H1 (cell line): ENCODE measurements at regions not wholly inside any gene's neighbourhood (a gene's known extent, or its start where the extent isn't known, plus 50 kb on each side); places are given as distances from the start of the nearest gene placed in this dataset.

Source experiments
- CTCF ChIA-PET: fragments of 300-600 bp; sonication (Branson Sonifier 250); formaldehyde crosslinking; loops from one replicate; lab custom pipeline; 2021; ENCODE audit not compliant: partially characterized antibody; lab: Charles Lee
- POLR2A ChIA-PET: fragments of 300-600 bp; sonication (Branson Sonifier 250); formaldehyde crosslinking; loops from one replicate; lab custom pipeline; 2021; ENCODE audit warnings: inconsistent platforms; ENCODE audit not compliant: partially characterized antibody; lab: Charles Lee
- DNase-seq, 2 experiments: peaks; one replicate each; pipeline versions ENCODE4 v3.0.0 to v3.0.0-alpha.2; 2010 to 2022; ENCODE audit warnings: low spot score in 2 of 2, low read depth in 1 of 2, mixed read lengths in 1 of 2
- FAIRE-seq: peaks from 2 replicates; lab custom pipeline; 2011; peaks lifted over from hg19 to GRCh38; lab: Jason Lieb, UNC
- H2AFZ ChIP-seq: 2 replicates; pipeline ENCODE4 v1.8.1; 2012; ENCODE audit warnings: low read length, inconsistent platforms
- H2AK5ac ChIP-seq: 2 replicates; pipeline ENCODE4 v1.6.1; 2013; ENCODE audit warnings: low read depth, low read length
- H2BK120ac ChIP-seq: replicated peaks from 2 replicates; pipeline ENCODE3; 2013; ENCODE audit warnings: low read depth, low read length, inconsistent platforms
- H2BK12ac ChIP-seq: 2 replicates; pipeline ENCODE4 v1.6.1; 2013; ENCODE audit warnings: low read depth, low read length
- H2BK15ac ChIP-seq: 2 replicates; pipeline ENCODE4 v1.6.1; 2013; ENCODE audit warnings: low read length
- H2BK20ac ChIP-seq: 2 replicates; pipeline ENCODE4 v1.6.1; 2013; ENCODE audit warnings: low read length
- H2BK5ac ChIP-seq: 2 replicates; pipeline ENCODE4 v1.6.1; 2013; ENCODE audit warnings: low read depth, low read length
- H3K14ac ChIP-seq: 2 replicates; pipeline ENCODE4 v1.6.1; 2013; ENCODE audit warnings: inconsistent platforms; ENCODE audit not compliant: insufficient read length
- H3K18ac ChIP-seq: 2 replicates; pipeline ENCODE4 v1.6.1; 2013; ENCODE audit warnings: low read length; ENCODE audit errors: extremely low read depth
- H3K23ac ChIP-seq: 2 replicates; pipeline ENCODE4 v1.6.1; 2013; ENCODE audit warnings: inconsistent platforms; ENCODE audit not compliant: insufficient read length
- H3K23me2 ChIP-seq: 2 replicates; pipeline ENCODE4 v1.6.1; 2013; ENCODE audit warnings: low read depth, low read length
- H3K27ac ChIP-seq: 2 replicates; pipeline ENCODE4 v1.6.1; 2011; ENCODE audit warnings: low read depth, low read length, inconsistent platforms
- H3K27me3 ChIP-seq, 4 experiments: replicated peaks in 1 of 4; 1 replicate in 1 of 4; 2 replicates in 3 of 4; pipeline versions ENCODE4 v1.6.1 to v1.8.1; 2011 to 2013; ENCODE audit warnings: low read length in 3 of 4, mild to moderate bottlenecking in 3 of 4, inconsistent platforms in 2 of 4, mixed read lengths in 2 of 4, moderate library complexity in 1 of 4; ENCODE audit not compliant: control insufficient read depth in 3 of 4, insufficient read depth in 3 of 4; ENCODE audit errors: extremely low read depth in 1 of 4
- H3K36me3 ChIP-seq, 4 experiments: 2 replicates each; pipeline versions ENCODE4 v1.6.1 to v1.8.1; 2011 to 2013; ENCODE audit warnings: mild to moderate bottlenecking in 4 of 4, low read length in 3 of 4, moderate library complexity in 2 of 4, control low read depth in 1 of 4, inconsistent platforms in 1 of 4; ENCODE audit not compliant: insufficient read depth in 4 of 4, control insufficient read depth in 2 of 4
- H3K4ac ChIP-seq: replicated peaks from 2 replicates; pipeline ENCODE3; 2013; ENCODE audit warnings: low read length, low read depth, mixed read lengths, inconsistent platforms; ENCODE audit not compliant: insufficient read length
- H3K4me1 ChIP-seq, 4 experiments: replicated peaks in 1 of 4; 1 replicate in 1 of 4; 2 replicates in 3 of 4; pipeline versions ENCODE4 v1.6.1 to v1.8.1; 2011 to 2013; ENCODE audit warnings: low read length in 3 of 4, inconsistent platforms in 2 of 4, mixed read lengths in 1 of 4; ENCODE audit not compliant: insufficient read depth in 4 of 4, control insufficient read depth in 3 of 4
- H3K4me2 ChIP-seq, 2 experiments: 2 replicates each; pipeline versions ENCODE4 v1.6.1 to v1.8.1; 2011 to 2013; ENCODE audit warnings: low read depth in 2 of 2, low read length in 2 of 2, control low read depth in 1 of 2, inconsistent platforms in 1 of 2, mild to moderate bottlenecking in 1 of 2; ENCODE audit not compliant: insufficient read depth in 1 of 2
- H3K4me3 ChIP-seq, 4 experiments: fragments of 200-600, 300-600 bp in 1 of 4; sonication (generic), shearing (Covaris generic), sonication (Bioruptor Twin) in 1 of 4; 2 replicates each; pipeline versions ENCODE4 v1.5.1 to v1.8.1; 2011 to 2016; ENCODE audit warnings: low read length in 4 of 4, low read depth in 3 of 4, control low read depth in 2 of 4, inconsistent platforms in 2 of 4, mild to moderate bottlenecking in 2 of 4, mixed read lengths in 1 of 4, moderate library complexity in 1 of 4; ENCODE audit not compliant: insufficient read depth in 2 of 4; ENCODE audit errors: extremely low read depth in 1 of 4
- H3K56ac ChIP-seq: replicated peaks from 2 replicates; pipeline ENCODE3; 2013; ENCODE audit warnings: low read depth, mild to moderate bottlenecking, mixed read lengths, low read length, inconsistent platforms; ENCODE audit not compliant: insufficient read length
- H3K79me1 ChIP-seq: 2 replicates; pipeline ENCODE4 v1.6.1; 2013; ENCODE audit warnings: low read depth, low read length, control low read depth
- H3K79me2 ChIP-seq, 2 experiments: 2 replicates each; pipeline versions ENCODE4 v1.6.1 to v1.8.1; 2012 to 2013; ENCODE audit warnings: low read length in 2 of 2, mild to moderate bottlenecking in 2 of 2, inconsistent platforms in 1 of 2; ENCODE audit not compliant: insufficient read depth in 2 of 2, control insufficient read depth in 1 of 2
- H3K9ac ChIP-seq, 4 experiments: replicated peaks in 1 of 4; 1 replicate in 1 of 4; 2 replicates in 3 of 4; pipeline versions ENCODE4 v1.6.1 to v1.8.1; 2011 to 2013; ENCODE audit warnings: low read depth in 3 of 4, low read length in 3 of 4, control low read depth in 2 of 4, mild to moderate bottlenecking in 2 of 4, moderate library complexity in 2 of 4, inconsistent platforms in 1 of 4; ENCODE audit errors: extremely low read depth in 1 of 4
- H3K9me3 ChIP-seq, 2 experiments: 2 replicates each; pipeline versions ENCODE4 v1.6.1 to v1.8.1; 2012 to 2013; ENCODE audit warnings: mild to moderate bottlenecking in 2 of 2, moderate library complexity in 2 of 2, control low read depth in 1 of 2, inconsistent platforms in 1 of 2, low read depth in 1 of 2, low read length in 1 of 2, mixed read lengths in 1 of 2; ENCODE audit not compliant: insufficient read depth in 2 of 2
- H4K20me1 ChIP-seq, 2 experiments: replicated peaks in 1 of 2; 2 replicates each; pipeline versions ENCODE3 to v1.8.1; 2011 to 2013; ENCODE audit warnings: inconsistent platforms in 2 of 2, low read length in 2 of 2, mild to moderate bottlenecking in 1 of 2; ENCODE audit not compliant: insufficient read depth in 2 of 2, control insufficient read depth in 1 of 2
- H4K5ac ChIP-seq: 2 replicates; pipeline ENCODE4 v1.6.1; 2013; ENCODE audit warnings: low read length, low read depth, mixed read lengths, inconsistent platforms; ENCODE audit not compliant: insufficient read length
- H4K8ac ChIP-seq: 2 replicates; pipeline ENCODE4 v1.8.0; 2013; ENCODE audit warnings: mild to moderate bottlenecking, moderate library complexity, low read length, inconsistent platforms; ENCODE audit not compliant: insufficient read depth; ENCODE audit errors: extremely low read depth
- H4K91ac ChIP-seq: replicated peaks from 2 replicates; pipeline ENCODE3; 2013; ENCODE audit warnings: low read length, mixed read lengths, inconsistent platforms; ENCODE audit not compliant: insufficient read length
- EP300 ChIP-seq, 2 experiments: IDR thresholded peaks; 1 replicate in 1 of 2; 2 replicates in 1 of 2; pipeline ENCODE4 v1.6.1; 2011 to 2012; ENCODE audit warnings: low read depth in 2 of 2, low read length in 2 of 2, mild to moderate bottlenecking in 2 of 2, borderline replicate concordance in 1 of 2, inconsistent platforms in 1 of 2, moderate library complexity in 1 of 2
- EZH2 ChIP-seq: fragments of 200-600 bp; sonication (generic); IDR thresholded peaks from 2 replicates; pipeline ENCODE4 v1.7.1; 2012; ENCODE audit warnings: low read depth, mild to moderate bottlenecking, moderate library complexity, low read length, inconsistent platforms; ENCODE audit not compliant: severe bottlenecking
- GABPA ChIP-seq: IDR thresholded peaks from 2 replicates; pipeline ENCODE4 v1.6.1; 2011; ENCODE audit warnings: mild to moderate bottlenecking, low read length, moderate library complexity, borderline replicate concordance; ENCODE audit not compliant: insufficient read depth
- HDAC2 ChIP-seq, 2 experiments: fragments of 300-600 bp in 1 of 2; sonication (generic) in 1 of 2; IDR thresholded peaks; 2 replicates each; pipeline ENCODE4 v1.6.1; 2011 to 2012; ENCODE audit warnings: low read depth in 2 of 2, low read length in 2 of 2, mild to moderate bottlenecking in 2 of 2, moderate library complexity in 2 of 2, borderline replicate concordance in 1 of 2, inconsistent platforms in 1 of 2
- JUND ChIP-seq: IDR thresholded peaks from 2 replicates; pipeline ENCODE4 v1.6.1; 2011; ENCODE audit warnings: mild to moderate bottlenecking, improper control_type of control experiment, low read length
- MAFK ChIP-seq: IDR thresholded peaks from 2 replicates; pipeline ENCODE4 v1.6.1; 2012; ENCODE audit warnings: low read depth, mild to moderate bottlenecking, improper control_type of control experiment, low read length
- RNF2 ChIP-seq: fragments of 200-900, 300-1000 bp; sonication (generic); IDR thresholded peaks from 2 replicates; pipeline ENCODE4 v1.7.1; 2016; ENCODE audit warnings: borderline replicate concordance, low read depth, mild to moderate bottlenecking, antibody characterized with exemption, low read length; ENCODE audit not compliant: poor library complexity, severe bottlenecking; ENCODE audit errors: missing control alignments
- SIRT6 ChIP-seq: IDR thresholded peaks from one replicate; pipeline ENCODE4 v1.7.1; 2012; ENCODE audit warnings: low read length, inconsistent platforms
- SUZ12 ChIP-seq: fragments of 200-600 bp; sonication (generic); IDR thresholded peaks from 2 replicates; pipeline ENCODE4 v1.6.1; 2012; ENCODE audit warnings: mild to moderate bottlenecking, inconsistent platforms, low read length, moderate library complexity, mixed read lengths
- TAF7 ChIP-seq: optimal IDR thresholded peaks from 2 replicates; pipeline ENCODE3; 2011; ENCODE audit warnings: low read depth, mild to moderate bottlenecking, inconsistent platforms, low read length, moderate library complexity, borderline replicate concordance
- TBP ChIP-seq: IDR thresholded peaks from 2 replicates; pipeline ENCODE4 v1.6.1; 2011; ENCODE audit warnings: low read depth, low read length, improper control_type of control experiment
- TCF12 ChIP-seq: IDR thresholded peaks from 2 replicates; pipeline ENCODE4 v1.6.1; 2011; ENCODE audit warnings: low read depth, mild to moderate bottlenecking, low read length
- TEAD4 ChIP-seq: IDR thresholded peaks from 2 replicates; pipeline ENCODE4 v1.6.1; 2012; ENCODE audit warnings: low read depth, low read length, inconsistent platforms, mixed read lengths
- WGBS, 2 experiments: shearing (Covaris generic) in 1 of 2; methylation state at CpG; one replicate each; pipeline versions ENCODE4 v1.1.6 to v1.1.7; 2013 to 2015; ENCODE audit warnings: low lambda C conversion rate in 2 of 2, mixed read lengths in 2 of 2, inconsistent platforms in 1 of 2, low coverage in 1 of 2, missing lambda C conversion rate in 1 of 2; ENCODE audit not compliant: insufficient replicate concordance in 2 of 2, insufficient coverage in 1 of 2, insufficient read length in 1 of 2; ENCODE audit errors: extremely low coverage in 1 of 2, missing lambda C conversion rate in 1 of 2; 5-methylcytosine and 5-hydroxymethylcytosine counted together

- no peak for FAIRE-seq
- Histone ChIP-seq H2AFZ (no peak overlapping the region), H3K27me3 (no peaks in the 10 kb centered on the region), H3K36me3 (no peaks in the 10 kb centered on the region), H2BK120ac (no peak overlapping the region), H3K23me2 (no peaks in the 10 kb centered on the region), H3K23ac (no peak overlapping the region), H3K14ac (no peak overlapping the region), H2BK12ac (no peak overlapping the region), H3K4me3 (no peak overlapping the region), H2AK5ac (no peak overlapping the region), H3K56ac (no peak overlapping the region), H3K4me1 (peaks cover 0 to 8% (median 3%) of the 10 kb centered on the region in 4 experiments; a peak in 2 of 7 replicates), H2BK20ac (no peak overlapping the region), H3K9ac (no peak overlapping the region), H3K9me3 (no peaks in the 10 kb centered on the region), H2BK15ac (no peak overlapping the region), H3K18ac (no peak overlapping the region), H4K91ac (no peak overlapping the region), H3K79me1 (no peaks in the 10 kb centered on the region), H3K4me2 (no peak overlapping the region), H4K5ac (no peak overlapping the region), H4K20me1 (no peaks in the 10 kb centered on the region), H2BK5ac (no peak overlapping the region), H3K79me2 (no peaks in the 10 kb centered on the region), H4K8ac (no peak overlapping the region), H3K4ac (no peak overlapping the region), H3K27ac (no peak overlapping the region)
- ChIA-PET POLR2A (no interaction called here), CTCF (no interaction called here)
- no peak for TF ChIP-seq MAFK
- TF ChIP-seq TAF7 = no peak
- TF ChIP-seq EP300 (IDR thresholded peaks at IDR 0.05; ENCODE audit: borderline replicate concordance in 1 of 2, low read depth in 2 of 2, low read length in 2 of 2) = no peak
- TF ChIP-seq SIRT6 = no peak
- TF ChIP-seq EZH2 = no peak
- TF ChIP-seq SUZ12 = no peak
- no peak for TF ChIP-seq GABPA
- no peak for TF ChIP-seq JUND
- no peak for TF ChIP-seq RNF2
- no peak for TF ChIP-seq HDAC2 (IDR thresholded peaks at IDR 0.05; ENCODE audit: borderline replicate concordance in 1 of 2, low read depth in 2 of 2, low read length in 2 of 2)
- no peak for TF ChIP-seq TBP
- no peak for TF ChIP-seq TCF12
- no peak for TF ChIP-seq TEAD4
- DNase-seq = no peak
- 69% methylated on average over 2 of the region's 2 CpGs; no CpG with 5 or more reads in 1 of the 2 experiments for WGBS, 2 experiments
Observed at GRCh38 chr1:83573776-83574175, 425.2 kb downstream of the TTLL7 start.
